Kidney (tissue), 13 donors: ENCODE measurements at regions not wholly inside any gene's neighbourhood (a gene's known extent, or its start where the extent isn't known, plus 50 kb on each side); places are given as distances from the start of the nearest gene placed in this dataset.
"Not testable (repeated sequence)": the region's sequence is repeated elsewhere in the genome, so short reads cannot be mapped to it uniquely, and the experiment has no call there.

Experiments used
- DNase-seq, 5 donors: peaks; one replicate each; pipeline ENCODE4 v3.0.0-alpha.2; 2013 to 2020
- FAIRE-seq: peaks from 2 replicates; lab custom pipeline; 2012; peaks lifted over from hg19 to GRCh38; lab: Jason Lieb, UNC
- H3K27ac ChIP-seq, 2 donors: one replicate each; pipeline ENCODE4 v1.7.0; 2013; ENCODE audit warnings: low read depth in 2 of 2, low read length in 2 of 2, inconsistent platforms in 1 of 2
- H3K27me3 ChIP-seq: one replicate; pipeline ENCODE4 v1.7.1; 2013; ENCODE audit warnings: low read length, inconsistent platforms; ENCODE audit not compliant: control insufficient read depth, insufficient read depth
- H3K36me3 ChIP-seq, 3 donors: one replicate each; pipeline versions ENCODE4 v1.7.0 to v1.7.1; 2013; ENCODE audit warnings: low read length in 3 of 3, control low read depth in 1 of 3, inconsistent platforms in 1 of 3; ENCODE audit not compliant: insufficient read depth in 3 of 3, control insufficient read depth in 2 of 3
- H3K4me1 ChIP-seq, 3 donors: one replicate each; pipeline versions ENCODE4 v1.7.0 to v1.7.1; 2013; ENCODE audit warnings: low read length in 3 of 3, inconsistent platforms in 1 of 3, low read depth in 1 of 3; ENCODE audit not compliant: control insufficient read depth in 2 of 3, insufficient read depth in 2 of 3
- H3K4me3 ChIP-seq, 3 donors: one replicate each; pipeline versions ENCODE4 v1.7.0 to v1.8.1; 2013; ENCODE audit warnings: low read length in 3 of 3, control low read depth in 1 of 3, inconsistent platforms in 1 of 3
- H3K9ac ChIP-seq, 3 donors: one replicate each; pipeline versions ENCODE4 v1.7.0 to v1.7.1; 2013; ENCODE audit warnings: low read length in 3 of 3, control low read depth in 1 of 3, inconsistent platforms in 1 of 3
- H3K9me3 ChIP-seq, 3 donors: one replicate each; pipeline versions ENCODE4 v1.7.0 to v1.7.1; 2013; ENCODE audit warnings: low read length in 3 of 3, control low read depth in 1 of 3, inconsistent platforms in 1 of 3; ENCODE audit not compliant: control insufficient read depth in 2 of 3, insufficient read depth in 1 of 3
- intact Hi-C: fragments of 100-400 bp; cut with DNase I; formaldehyde crosslinking; loops from one replicate; pipeline ENCODE4 v1.11.1; 2022
- TF ChIP-seq, protein P1 (sequence below): IDR thresholded peaks from 3 replicates; pipeline ENCODE4 v1.5.1; 2012; ENCODE audit warnings: mild to moderate bottlenecking, moderate library complexity, borderline replicate concordance; ENCODE audit not compliant: insufficient read depth; ENCODE audit errors: extremely low read depth
- donor health status: control.
- donor health status: control.
- donor health status: control.
- donor health status: control.
- donor health status: control.
- donor health status: DM: yes; HTN: yes; CAD: no.
- donor health status: Normal renal cell carcinoma (clear cell type).

GRCh38 chr9:115850548-115851304, 302.9 kb upstream of the PAPPA start:
- no peaks in the 10 kb centered on the region for H3K36me3 ChIP-seq
- H3K4me1 ChIP-seq, result no peaks in the 10 kb centered on the region
- TF ChIP-seq, protein P1, sequence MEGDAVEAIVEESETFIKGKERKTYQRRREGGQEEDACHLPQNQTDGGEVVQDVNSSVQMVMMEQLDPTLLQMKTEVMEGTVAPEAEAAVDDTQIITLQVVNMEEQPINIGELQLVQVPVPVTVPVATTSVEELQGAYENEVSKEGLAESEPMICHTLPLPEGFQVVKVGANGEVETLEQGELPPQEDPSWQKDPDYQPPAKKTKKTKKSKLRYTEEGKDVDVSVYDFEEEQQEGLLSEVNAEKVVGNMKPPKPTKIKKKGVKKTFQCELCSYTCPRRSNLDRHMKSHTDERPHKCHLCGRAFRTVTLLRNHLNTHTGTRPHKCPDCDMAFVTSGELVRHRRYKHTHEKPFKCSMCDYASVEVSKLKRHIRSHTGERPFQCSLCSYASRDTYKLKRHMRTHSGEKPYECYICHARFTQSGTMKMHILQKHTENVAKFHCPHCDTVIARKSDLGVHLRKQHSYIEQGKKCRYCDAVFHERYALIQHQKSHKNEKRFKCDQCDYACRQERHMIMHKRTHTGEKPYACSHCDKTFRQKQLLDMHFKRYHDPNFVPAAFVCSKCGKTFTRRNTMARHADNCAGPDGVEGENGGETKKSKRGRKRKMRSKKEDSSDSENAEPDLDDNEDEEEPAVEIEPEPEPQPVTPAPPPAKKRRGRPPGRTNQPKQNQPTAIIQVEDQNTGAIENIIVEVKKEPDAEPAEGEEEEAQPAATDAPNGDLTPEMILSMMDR, result no peak
- no peaks in the 10 kb centered on the region for H3K27me3 ChIP-seq
- DNase-seq, result no peak
- FAIRE-seq, result no peak
- H3K9me3 ChIP-seq, result no peaks in the 10 kb centered on the region
- intact Hi-C loops, result no loop called here
- H3K27ac ChIP-seq, result no peak overlapping the region
- no peak overlapping the region for H3K9ac ChIP-seq
- H3K4me3 ChIP-seq, result no peak overlapping the region

GRCh38 chr9:115855458-115856133, 298.0 kb upstream of the PAPPA start:
- no peak for DNase-seq
- no peak for FAIRE-seq
- intact Hi-C loops, result no loop called here

DNA sequence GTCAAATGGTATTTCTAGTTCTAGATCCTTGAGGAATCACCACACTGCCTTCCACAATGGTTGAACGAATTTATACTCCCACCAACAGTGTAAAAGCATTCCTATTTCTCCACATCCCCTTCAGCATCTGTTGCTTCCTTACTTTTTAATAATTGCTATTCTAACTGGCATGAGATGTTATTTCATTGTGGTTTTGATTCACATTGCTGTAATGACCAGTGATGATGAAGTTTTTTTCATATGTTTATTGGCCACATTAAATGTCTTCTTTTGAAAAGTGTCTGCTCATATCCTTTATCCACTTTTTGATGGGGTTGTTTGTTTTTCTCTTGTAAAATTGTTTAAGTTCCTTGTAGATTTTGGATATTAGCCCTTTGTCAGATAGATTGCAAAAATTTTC, 295.2 kb upstream of the PAPPA start:
- FAIRE-seq, H3K27ac ChIP-seq, intact Hi-C loops: not testable (repeated sequence)

More at GRCh38 chr9:115855458-115856133, 298.0 kb upstream of the PAPPA start:
- TF ChIP-seq, protein P1, result no peak
- Histone ChIP-seq H3K4me1 (no peaks in the 10 kb centered on the region), H3K9ac (no peak overlapping the region), H3K27me3 (no peaks in the 10 kb centered on the region), H3K36me3 (no peaks in the 10 kb centered on the region), H3K9me3 (no peaks in the 10 kb centered on the region), H3K27ac (no peak overlapping the region), H3K4me3 (no peak overlapping the region)

DNA sequence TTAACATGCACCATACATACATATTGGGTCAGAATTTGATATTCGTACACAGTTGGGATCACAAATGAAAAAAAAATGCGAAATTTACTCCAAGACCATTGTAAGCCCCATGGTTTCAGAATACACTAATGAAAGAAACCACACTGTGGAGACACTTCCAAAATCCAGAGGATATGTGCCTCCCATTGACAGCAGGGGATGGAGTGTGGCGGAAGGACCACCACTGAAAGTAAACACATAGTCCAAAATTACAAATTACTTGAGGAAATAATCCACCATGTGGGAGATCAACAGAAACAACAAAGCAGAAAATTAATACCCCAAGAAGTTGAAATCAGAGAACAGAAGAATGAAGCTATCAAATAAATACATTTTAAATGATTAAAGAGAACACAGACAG, 291.6 kb upstream of the PAPPA start:
- Histone ChIP-seq H3K36me3 (no peaks in the 10 kb centered on the region), H3K9me3 (no peaks in the 10 kb centered on the region), H3K9ac (no peak overlapping the region), H3K27me3 (no peaks in the 10 kb centered on the region), H3K4me1 (no peaks in the 10 kb centered on the region), H3K4me3 (no peak overlapping the region), H3K27ac (no peak overlapping the region)
- no peak for DNase-seq
- TF ChIP-seq, protein P1, result no peak
- intact Hi-C loops, result no loop called here
- FAIRE-seq, result no peak

More for the DNA sequence above, 295.2 kb upstream of the PAPPA start:
- not testable (repeated sequence) for H3K4me3 ChIP-seq, H3K27me3 ChIP-seq, H3K9ac ChIP-seq, H3K4me1 ChIP-seq, H3K36me3 ChIP-seq, H3K9me3 ChIP-seq, DNase-seq
